ENCODE measurements at regions not wholly inside any gene's neighbourhood (a gene's known extent, or its start where the extent isn't known, plus 50 kb on each side); places are given as distances from the start of the nearest gene placed in this dataset.

DNA sequence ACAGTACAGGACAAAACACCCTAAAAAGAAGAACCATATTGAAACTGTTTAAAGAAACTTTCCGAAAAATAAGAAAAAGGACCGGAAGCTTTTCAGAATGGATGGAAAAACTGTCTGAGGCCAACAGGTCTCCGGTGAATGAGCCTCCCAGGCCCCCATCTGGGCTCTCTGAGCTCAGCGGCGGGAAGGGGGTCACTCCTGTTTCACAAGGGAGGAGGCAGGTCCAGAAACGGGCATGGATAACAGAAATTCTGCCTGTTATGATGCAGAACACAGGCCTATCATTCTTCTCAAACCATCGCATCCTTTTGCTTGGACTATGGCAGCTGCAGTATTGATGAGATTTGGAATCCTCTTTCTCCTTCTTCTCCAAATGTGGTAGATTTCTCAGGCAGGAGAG is 58.9 kb upstream of the SHH start:
- H3K27ac ChIP-seq: no peak overlapping the region
- ChIA-PET CTCF (interaction anchor here (0.8 kb wide), 1 partner anchor 159 kb away, joined by 3 read pairs; no protein-coding TSS in a partner anchor), POLR2A (ENCODE audit: low non-redundant PET) (no interaction called here)
- no peak for TF ChIP-seq CTCF (conservative IDR thresholded peaks at IDR 0.05; ENCODE audit: low read depth)
- no peak for DNase-seq (ENCODE audit: low spot score)

DNA sequence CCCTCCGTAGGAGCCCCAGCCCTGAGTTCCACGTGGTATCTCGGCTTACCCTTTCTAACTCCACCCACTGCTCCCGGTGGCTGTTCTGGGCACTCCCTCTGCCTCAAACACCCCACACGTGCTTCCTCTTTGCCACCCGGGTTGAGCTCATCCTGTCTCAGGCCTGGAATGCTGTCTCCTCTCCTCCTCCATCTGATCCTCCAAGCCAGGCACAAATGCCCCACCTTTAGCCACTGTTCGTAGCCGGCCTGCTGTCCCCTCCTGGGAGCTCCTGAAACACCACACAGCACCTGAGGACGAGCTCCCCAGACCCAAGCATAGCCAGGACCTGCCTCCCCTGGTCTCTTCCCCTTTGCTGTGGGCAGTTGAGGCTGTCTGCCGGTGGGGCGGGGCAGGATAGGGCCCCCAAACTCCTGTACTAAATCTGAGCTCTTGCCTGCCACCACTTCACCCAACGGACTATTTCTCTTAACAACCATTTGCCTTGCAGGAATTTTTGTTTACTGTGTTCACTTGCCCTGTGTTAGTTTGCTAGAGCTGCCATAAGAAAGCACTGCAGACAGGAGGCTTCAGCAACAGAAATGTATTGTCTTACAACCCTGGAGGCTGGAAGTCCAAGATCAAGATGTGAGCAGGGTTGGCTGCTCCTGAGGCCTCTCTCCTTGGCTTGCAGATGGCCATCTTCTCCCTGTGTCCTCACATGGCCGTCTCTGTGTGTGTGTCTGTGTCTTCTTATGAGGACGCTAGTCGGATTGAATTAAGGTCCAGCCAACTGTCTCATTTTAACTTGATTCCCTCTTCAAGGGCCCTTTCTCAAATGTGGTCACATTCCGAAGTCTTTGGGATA is 58.3 kb upstream of the SHH start:
- no peak for TF ChIP-seq CTCF (conservative IDR thresholded peaks at IDR 0.05; ENCODE audit: low read depth)
- ChIA-PET CTCF (no interaction called here), POLR2A (ENCODE audit: low non-redundant PET) (no interaction called here)
- H3K27ac ChIP-seq: no peak overlapping the region
- no peak for DNase-seq (ENCODE audit: low spot score)

GRCh38 chr7:155869784-155870076 is 57.5 kb upstream of the SHH start:
- no peak for DNase-seq (ENCODE audit: low spot score)
- ChIA-PET CTCF (no interaction called here), POLR2A (ENCODE audit: low non-redundant PET) (no interaction called here)
- TF ChIP-seq CTCF (conservative IDR thresholded peaks at IDR 0.05; ENCODE audit: low read depth): no peak
- H3K27ac ChIP-seq: no peak overlapping the region

GRCh38 chr7:155868955-155869783 is 56.9 kb upstream of the SHH start:
- ChIA-PET POLR2A (ENCODE audit: low non-redundant PET) (no interaction called here), CTCF (no interaction called here)
- no peak for DNase-seq (ENCODE audit: low spot score)
- H3K27ac ChIP-seq: no peak overlapping the region
- no peak for TF ChIP-seq CTCF (conservative IDR thresholded peaks at IDR 0.05; ENCODE audit: low read depth)

DNA sequence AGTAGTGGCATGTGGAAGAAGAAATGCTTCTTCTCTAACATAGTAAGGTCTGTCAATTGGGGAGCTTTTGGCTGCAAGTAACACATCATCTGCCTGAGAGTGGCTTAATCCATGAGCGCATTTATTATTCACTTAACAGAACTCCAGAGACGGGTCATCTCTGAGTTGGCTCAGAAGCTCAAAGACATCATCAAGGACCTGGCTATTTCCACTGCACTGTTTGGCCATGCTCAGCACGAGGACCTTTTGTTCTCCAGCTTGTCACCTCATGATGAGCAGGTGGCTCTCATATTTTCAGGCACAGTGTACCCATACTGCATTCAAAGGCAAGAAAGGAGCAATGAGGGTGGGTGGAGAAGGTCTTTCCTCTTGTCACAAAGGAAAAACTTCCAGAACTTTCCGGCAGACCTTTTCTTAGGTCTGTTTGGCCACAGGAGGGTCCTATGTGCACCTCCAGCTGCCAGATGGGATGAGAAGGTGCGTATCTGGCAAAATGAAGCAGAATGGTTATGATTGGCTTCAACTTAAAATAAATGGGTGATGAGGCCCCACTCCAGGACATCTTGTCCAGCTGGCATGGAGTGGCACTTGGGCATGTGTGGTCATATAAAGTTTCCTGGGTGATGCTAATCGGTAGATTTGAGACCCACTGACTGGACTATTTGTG is 55.6 kb upstream of the SHH start:
- CTCF ChIA-PET: interaction anchor here (0.6 kb wide), 1 partner anchor 606 kb away, joined by 4 read pairs; no protein-coding TSS in a partner anchor
- TF ChIP-seq CTCF (conservative IDR thresholded peaks at IDR 0.05; ENCODE audit: low read depth): no peak
- H3K27ac ChIP-seq: no peak overlapping the region
- POLR2A ChIA-PET (ENCODE audit: low non-redundant PET): no interaction called here
- DNase-seq (ENCODE audit: low spot score): no peak

DNA sequence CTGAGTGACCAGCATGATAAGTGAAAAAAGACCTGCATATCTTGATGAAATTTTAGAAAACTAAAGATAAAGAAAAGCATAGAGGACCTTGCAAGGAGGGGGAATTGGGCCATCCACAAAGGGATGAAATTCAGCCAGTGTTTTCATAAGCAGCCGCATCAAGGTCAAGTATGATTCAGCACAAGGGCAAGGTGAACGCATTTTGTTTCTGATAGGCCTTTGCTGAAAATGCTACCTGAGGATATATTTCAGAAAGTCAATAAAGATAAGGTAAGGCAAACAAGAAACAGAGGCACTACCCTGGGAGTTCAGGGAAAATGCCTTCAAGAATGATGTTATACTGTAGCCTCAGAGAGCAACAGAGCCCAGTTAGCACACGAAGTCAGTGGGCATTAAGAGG is 55.0 kb upstream of the SHH start:
- CTCF ChIA-PET: no interaction called here
- no peak overlapping the region for H3K27ac ChIP-seq
- POLR2A ChIA-PET (ENCODE audit: low non-redundant PET): no interaction called here
- no peak for TF ChIP-seq CTCF (conservative IDR thresholded peaks at IDR 0.05; ENCODE audit: low read depth)
- DNase-seq (ENCODE audit: low spot score): no peak

All from RWPE1 (cell line).